ENCODE measurements at regions not wholly inside any gene's neighbourhood (a gene's known extent, or its start where the extent isn't known, plus 50 kb on each side); places are given as distances from the start of the nearest gene placed in this dataset.

DNA sequence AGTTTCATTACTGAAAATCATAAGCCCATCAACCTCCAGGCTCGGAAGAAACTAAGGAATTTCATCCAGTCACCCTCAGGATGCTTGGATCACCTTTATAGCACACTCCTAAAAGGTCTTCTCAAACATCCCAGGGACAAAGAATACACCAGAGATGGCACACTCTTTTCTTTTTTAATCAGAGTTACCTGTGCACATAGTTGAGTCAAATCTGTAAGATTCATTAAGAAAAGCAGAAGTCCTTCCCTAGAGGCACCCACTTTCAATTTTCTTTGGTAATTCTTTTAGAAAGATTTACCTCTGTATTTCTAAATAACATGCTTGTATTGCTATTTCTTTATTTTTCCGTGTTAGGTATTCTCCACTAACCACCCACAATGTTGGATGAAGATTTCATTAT, 50.6 kb upstream of the IL6 start:
- no peak for DNase-seq

DNA sequence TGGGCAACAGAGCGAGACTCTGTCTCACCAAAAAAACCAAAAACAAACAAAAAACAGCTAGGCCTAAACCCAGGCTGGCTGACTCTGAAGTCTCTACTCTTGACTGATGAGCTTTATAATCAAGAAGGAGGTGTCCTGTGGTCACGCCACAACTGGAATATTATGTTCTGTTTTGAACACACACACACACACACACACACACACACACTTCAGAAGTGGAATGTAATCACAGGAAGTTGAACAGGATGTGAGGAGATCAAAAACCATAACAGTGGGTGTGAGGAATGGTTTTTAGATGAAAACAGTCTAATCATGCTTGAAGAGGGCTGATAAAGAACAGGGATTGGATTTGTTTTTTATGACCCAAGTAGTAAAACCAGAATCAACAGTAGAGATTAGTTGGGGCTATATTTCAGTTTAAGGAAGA, 51.1 kb upstream of the IL6 start:
- peak; percentile 23 for DNase-seq

DNA sequence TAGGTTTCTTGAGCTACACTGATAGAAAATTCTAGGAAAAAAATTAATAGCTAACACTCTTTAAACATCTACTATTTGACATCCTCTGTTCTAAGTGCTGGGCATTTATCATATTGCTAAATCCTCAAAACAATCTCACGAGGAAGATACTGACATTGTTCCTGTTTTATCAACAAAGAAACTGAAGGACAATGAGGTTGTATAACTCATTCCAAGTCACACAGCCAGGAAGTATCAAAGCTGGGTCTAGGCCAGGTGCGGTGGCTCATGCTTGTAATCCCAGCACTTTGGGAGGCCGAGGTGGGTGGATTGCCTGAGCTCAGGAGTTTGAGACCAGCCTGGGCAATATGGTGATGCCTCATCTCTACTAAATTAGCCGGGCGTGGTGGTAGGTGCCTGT, 51.6 kb upstream of the IL6 start:
- no peak for DNase-seq

DNA sequence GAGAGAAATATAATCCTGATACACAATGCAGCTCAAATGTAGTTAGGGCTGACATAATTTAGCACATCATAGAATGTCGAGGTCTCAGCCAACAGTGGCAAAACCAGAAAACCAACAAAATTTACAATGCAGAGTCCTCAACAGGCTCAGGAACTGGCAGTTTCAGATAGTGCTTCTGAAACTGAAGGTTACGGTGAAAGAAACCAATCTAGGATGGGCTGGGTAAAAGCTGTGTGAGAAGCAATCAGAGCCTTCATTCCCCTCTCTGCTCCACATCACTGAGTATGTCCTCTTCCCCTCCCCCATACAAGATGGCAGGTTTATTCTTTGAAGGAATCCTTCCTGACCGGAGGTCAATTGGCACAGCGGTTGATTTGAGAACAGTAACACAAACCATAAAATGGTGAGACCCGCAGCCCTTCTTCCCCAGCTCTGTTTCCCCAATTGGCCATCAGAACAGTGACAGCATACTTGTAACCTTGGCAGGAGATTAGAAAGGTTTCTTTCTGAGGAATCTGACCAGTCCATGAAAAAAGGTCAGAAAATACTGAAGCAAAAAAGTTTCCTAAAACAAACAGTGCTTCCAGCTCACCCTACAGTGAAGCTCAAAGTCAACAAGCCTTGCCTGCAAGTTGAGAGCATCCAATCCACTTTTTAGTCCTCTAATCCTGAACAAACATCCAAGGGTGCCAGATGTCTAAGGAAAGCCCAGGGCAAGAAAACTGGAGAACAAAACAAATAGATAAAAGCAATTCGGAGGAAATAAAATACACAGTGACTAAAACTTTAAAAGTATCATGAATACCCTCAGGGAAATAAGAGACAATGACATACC, 53.9 kb upstream of the IL6 start:
- no peak for DNase-seq

DNA sequence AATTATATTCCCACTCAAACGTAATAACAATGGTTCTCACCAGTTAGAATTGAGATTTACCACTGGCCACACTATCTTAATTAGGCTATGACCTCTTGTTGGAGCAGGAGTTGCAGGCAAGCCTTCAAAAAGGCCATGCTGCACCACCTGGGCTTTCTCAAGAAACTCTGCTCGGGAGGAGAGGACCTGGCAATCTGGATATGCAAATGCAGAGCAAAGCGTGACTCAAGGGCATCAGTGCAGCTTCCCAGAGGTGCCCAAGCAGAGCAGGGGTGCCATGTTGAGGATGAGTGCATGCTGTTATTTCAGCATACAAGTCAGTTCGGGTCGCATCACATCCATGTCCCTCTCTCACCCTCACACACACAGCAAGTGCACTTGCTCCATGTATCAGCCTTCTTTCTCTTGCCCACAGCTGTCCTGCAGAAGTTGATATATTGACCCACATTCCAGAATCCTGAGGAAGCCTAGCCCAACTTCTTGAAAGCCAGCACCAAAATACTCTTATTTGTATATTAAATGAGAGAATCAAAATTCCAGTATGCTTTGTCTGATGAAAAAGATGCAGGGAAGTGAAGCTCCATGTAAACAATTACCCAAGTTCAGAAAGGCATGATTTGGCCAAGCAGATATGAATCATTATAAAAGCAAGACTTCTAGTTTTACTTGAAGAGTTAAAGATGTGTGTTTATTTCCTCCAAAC, 55.7 kb upstream of the IL6 start:
- DNase-seq = peak; percentile 34

DNA sequence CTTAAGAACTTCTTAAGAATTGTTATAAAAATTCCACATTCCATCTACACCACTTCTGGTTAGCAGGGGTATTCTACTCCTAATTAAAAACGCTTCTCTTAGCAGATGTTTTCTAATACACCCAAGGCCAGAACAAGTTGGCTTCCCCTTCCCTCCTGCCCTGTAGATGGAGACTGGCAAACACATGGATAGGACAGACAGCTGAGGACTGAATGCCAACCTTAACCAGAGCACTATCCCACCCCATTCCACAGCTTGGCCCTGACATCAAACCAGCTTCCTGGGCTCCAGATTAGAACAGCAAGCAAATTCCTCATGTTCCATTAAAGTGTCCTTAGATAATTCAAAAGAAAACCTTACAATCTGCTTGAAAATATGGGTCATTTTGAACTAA, 56.6 kb upstream of the IL6 start:
- DNase-seq = no peak

DNA sequence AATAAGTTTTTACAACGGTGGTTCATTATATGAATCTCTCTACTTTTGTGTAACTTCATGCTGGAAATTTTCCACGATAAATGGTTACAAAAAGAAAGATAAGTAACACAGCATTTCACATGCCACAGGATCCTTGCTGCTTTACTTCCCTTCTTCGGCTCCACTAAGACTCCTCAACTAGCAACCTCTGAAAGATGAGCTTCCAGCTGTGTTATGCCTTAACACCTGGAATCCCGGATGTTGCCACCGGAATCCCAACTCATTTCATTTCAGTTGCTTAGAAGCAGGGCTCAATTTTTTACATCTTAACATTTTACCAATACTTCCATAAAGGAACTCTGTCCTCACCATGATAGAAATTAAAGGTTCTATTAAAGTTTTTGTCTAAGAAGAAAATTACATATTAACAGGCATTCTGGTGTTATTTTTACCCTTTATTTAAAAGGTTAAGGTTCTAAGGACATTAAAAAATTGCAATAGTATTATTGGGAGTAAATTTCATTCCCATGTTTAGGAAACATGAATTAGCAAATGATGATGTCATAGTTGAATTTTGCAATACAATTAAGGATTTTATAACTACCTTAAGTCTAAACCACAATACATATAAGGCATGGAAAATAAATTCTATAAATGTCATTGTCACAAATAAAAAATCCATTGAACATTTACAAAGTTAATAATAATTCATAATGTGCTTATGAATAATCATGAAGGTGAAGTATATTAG, 57.1 kb upstream of the IL6 start:
- DNase-seq = no peak

DNA sequence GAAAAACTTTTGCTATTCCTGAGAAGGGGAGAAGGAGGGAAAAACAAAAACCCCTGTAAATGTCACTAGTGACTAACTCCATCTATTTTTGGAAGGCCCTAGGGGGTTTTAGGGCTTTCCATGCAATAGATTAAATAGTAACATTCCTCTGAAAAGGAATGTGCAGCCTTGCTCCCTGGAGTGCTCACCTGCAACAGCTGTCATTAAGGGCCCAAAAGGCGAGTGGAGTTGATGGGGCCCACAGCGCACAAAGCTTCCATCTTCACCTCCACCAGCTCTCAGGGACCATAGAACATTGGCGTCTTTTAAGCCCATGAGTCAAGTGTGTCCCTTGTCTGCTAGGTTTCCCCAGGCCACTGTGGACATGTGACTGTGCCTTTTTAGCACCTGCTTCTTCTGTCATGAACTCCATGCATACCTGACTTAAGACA, 58.0 kb upstream of the IL6 start:
- peak; percentile 17 for DNase-seq

DNA sequence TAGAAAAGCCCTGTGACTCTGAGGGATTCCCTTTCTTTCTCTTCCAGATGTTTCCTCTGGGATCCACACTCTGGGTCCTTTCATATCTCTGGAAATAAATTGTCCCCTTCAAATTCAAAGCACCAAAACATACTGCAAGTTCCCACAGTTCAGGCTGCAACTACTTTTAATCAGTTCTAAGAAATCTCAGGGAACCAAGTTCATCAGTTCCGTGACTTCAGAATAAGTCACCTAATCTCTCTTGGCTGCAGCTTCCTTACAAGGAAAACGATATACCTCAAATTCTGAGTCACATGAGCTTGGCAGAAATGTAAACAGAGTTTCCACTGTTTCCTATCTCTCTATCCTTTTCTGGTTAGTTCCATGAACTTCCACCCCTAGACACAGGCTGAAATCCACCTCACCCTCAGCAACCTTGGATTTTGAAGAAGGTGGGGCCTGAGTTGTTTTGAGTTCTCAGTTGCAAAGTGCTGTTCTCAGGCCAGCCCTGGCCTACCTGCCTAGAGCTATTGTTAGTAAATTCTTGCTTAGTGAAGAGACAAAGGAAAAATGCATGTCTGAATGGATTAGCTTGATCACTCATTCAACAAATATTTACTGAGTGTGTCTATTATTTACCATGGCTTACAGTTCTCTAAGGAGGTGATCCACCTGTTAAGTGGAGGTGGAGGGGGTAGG, 59.3 kb upstream of the IL6 start:
- peak; percentile 42 for DNase-seq

DNA sequence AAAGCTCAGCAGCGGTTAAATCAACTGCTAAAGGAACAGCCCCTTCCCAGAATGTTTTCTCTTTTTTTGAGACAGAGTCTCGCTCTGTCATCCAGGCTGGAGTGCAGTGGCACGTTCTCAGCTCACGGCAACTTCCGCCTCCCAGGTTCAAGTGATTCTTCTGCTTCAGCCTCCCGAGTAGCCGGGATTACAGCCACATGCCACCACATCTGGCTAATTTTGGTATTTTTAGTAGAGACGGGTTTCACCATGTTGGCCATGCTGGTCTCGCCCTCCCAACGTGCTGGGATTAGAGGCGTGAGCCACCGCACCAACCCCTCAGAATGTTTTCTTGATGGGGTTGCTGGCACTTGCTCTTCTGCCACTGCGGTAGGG, 59.8 kb upstream of the IL6 start:
- no peak for DNase-seq

DNA sequence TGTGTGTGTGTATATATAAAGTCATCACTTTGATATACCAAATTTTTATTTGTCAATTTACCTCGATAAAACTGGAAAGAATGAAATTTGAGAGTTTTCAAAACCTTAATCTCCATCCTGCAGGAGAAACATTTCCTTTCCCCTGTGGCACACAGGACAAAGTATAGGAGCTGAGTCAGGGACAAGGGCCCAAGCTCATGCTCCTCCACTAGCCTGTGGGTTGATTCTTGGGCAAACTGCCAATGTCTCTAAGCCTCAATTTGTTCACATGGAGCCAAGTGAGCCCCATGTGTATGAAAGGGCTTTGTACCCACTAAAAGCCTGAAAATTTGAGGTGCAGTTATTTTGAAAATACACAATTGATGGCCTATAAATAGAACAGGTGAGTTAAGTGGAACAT, 60.3 kb upstream of the IL6 start:
- DNase-seq = peak; percentile 68

DNA sequence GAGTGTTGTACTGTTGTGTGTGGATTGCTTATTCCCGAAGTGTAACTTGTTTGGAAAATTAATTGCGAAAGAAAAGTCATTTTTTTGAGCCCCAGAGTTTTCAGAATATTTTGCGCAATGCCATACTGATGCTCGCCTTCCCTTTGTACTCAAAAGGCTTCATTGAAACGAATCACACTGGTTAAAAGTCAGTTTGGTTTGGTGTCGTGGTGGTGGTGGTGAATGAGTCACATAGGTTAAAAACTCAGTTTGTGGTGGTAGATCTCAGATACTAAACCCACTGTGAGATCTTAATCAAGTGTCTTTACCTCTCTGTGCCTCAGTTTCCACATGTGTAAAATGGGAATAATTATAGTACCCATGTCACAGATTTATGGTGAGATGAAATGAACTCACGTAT, 61.1 kb upstream of the IL6 start:
- peak; percentile 39 for DNase-seq

DNA sequence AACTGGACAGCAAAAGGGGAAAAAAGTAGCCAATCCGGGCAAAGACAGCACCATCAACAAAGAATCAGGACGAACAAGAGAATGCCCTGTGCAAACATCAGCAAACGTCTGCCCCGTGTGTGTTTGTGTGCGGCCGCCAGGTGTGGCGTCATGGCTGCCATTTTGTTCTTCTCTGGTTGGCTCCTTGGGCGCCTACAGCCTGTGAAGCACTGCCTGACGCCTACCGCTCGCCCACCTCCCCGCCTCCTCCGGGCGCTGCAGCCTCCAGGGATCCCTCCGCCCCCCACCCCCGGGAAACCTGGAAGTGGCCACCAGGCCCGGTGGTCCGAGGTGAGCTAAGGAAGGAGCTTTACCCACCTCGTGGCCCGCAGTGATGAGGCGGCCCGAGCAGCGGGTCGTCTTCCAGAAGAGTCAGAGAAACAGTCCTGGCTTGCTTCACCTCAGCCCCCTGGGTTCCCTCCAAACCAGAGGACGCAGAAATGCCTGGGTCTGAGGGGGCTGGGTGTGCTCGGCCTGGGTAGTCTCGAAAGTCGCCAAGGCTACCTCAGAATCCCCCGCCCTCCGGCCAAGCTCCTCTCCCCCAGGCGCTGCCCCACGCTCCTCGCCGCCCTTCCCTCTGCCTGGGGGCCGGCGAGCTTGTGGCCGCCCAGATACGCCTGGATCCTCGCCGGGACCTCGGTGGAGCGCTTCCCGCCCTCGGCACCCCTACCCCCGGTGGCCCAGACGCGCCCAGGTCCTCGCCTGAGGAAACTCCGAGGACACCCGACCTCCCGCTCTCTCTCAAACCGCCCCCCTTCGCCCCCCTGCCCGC, 61.8 kb upstream of the IL6 start:
- DNase-seq = no peak

DNA sequence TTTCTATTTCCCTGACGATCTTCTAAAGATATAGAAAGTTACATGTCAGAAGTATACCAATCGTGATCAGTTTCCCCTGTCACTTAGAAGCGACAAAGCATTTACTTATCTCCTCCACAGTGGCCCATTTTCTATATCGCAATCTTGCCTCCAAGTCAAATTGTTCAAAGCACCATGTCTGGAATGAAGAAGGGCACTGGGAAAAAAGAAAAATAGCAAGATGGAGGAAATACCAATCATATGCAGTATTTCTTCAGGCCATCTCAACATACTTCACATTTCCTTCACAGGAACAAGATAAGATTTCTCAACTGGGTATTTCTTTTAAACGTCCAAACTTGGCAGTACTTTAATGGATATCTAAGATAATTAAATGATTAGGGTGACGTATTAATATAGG, 63.3 kb upstream of the IL6 start:
- DNase-seq = peak; percentile 46

DNA sequence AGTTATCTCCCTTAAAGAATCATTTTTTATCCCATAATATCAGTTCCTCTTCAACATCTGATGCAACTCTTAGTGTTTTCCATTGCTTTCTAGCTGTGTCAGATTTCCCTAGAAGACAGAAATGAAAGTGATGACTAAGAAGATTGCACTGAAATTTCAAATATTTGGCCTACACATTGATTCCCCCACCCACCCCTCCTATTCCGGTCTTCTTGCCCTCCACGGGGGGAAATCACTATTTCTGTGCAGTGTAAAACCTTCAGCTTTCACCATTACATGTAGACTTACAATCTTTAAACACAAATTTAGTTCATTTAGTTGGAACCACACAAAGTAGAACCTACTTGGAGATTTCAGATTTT, 63.7 kb upstream of the IL6 start:
- peak; percentile 91 for DNase-seq

DNA sequence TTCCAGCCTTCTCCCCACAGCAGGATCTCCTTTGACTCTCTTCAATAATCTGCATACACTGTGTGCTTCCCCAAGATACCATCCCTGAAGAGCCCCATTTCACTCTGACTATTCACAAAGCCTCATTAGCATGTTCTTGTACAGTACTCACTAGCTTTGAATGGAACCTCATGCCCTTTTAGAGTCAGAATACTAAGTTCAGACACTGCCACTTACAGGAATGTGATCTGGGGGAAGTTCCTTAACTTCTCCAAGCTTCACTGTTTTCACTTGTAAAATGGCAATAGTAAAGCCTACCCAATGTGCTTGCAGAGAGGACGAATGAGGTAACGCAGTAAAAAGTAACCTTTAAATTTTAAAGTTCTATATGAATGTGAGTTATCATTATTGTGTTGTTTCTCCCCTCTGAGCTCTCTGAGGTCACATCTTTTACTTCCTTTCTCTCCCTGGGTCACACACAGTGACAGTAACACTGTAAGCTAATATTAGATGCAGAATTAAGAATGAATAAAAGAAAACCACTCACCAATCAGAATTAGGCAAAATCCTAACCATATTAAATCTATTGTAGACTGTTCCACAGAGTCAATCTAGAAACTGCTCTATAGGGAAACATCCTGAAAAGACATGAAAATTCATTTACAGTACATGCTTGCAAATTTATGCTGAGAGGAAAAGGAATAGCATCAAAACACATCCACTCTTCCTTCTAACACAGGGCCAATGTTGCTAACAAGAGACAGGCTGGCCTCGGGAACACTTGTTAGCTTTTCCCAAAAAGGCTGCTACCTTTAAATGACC, 64.2 kb upstream of the IL6 start:
- peak; percentile 31 for DNase-seq

DNA sequence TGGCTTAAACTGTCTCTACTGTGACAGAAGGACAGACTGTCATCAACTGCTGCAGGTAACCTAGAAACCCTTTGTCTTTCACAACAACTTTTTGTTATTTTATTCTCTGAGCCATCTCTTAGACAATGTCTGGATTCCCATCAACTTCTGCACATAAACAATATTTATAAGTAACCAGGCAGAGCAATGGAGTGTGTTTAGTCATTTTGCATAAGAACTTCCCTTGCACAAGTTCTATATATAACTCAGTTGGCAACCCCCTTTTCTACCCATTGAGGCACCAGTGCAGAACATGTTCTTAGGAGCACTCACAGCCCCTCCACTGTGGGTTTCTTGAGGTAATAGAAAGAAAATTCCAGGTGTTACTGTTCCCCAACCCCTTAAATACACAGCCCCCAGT, 65.0 kb upstream of the IL6 start:
- DNase-seq = no peak

DNA sequence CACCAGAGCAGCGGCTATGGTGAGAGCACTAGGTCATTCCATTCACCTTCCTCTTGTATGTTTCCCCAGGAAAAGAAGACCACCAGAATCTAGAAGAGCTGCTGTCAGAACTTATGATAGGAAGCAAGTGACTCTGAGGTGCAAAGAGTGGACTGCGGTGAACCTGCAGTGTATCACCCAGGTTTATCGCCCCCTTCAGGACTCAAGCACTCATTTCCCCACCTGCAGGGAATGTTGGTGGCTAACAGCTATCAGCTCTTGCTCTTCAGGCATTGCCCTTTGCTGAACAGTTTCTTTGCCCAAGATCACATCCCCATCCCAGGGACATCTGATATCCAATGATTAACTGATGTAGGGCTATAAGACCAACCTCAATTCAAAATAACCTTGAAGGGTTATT, 66.3 kb upstream of the IL6 start:
- DNase-seq = no peak

DNA sequence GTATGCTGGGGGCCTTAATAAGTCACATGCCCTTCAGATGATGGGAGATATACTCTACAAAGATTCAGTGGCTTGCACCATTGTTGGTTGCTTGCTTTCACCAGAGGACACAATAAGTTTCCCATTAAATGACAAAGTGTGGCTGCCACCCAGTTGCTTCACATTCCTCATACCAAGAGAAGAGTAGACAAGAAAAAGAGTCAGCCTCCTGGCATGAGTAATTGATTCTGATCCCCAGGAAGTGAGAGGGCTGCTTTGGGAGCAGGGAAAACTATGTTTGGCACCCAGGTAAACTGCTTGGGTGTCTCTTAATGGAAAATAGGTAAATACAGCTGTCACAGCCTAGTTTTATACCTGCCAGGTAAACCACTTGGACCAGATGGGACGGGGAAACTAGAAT, 66.7 kb upstream of the IL6 start:
- no peak for DNase-seq

DNA sequence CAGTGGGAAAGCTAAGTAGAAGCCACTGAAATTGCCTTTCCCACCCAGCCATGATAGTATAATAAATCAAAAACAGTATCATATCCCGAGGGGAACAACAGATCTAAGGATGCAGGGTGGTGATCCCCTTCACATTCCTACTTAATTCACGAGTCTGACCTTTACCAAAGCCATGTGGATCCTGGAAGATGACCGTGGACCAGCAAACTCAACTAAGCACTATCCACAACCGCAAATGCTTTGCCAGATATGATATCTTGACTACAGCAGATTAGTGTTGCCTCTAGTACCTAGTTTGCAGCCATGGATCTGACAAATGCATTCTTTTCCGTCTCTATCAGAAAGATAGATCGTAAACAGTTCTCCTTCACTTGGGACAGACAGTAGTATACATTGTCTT, 67.3 kb upstream of the IL6 start:
- no peak for DNase-seq

DNA sequence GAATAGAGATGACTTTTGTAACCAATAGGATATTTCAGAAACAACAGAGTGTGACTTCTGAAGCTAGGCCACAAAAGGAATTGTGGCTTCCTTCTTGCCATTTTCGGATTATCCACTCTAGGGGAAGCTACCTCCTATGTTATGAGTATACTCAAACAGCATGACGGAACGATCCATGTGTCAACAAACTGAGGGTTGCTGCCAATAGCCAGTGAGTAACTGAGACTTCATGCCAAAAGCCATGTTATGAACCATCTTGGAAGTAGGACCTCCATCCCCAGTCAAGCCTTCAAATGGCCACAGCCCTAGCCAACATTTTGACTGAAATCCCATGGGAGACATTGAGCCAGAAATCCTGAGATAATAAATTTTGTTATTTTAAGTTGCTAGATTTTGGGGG, 69.0 kb upstream of the IL6 start:
- no peak for DNase-seq
